OCI-LY7 (cell line): ENCODE measurements at regions not wholly inside any gene's neighbourhood (a gene's known extent, or its start where the extent isn't known, plus 50 kb on each side); places are given as distances from the start of the nearest gene placed in this dataset.

ENCODE experiments used
- BruUV-seq: library from RNA; stranded (reverse); fragments of 400-500 nt; replicated peaks from 2 replicates; lab custom pipeline; 2021; lab: Mats Ljungman, UMichigan
- CTCF ChIA-PET: fragments of 300-600 bp; sonication (Branson Sonifier 250); formaldehyde crosslinking; loops from one replicate; lab custom pipeline; 2022; ENCODE audit warnings: antibody characterized with exemption; ENCODE audit not compliant: unreplicated experiment; lab: Charles Lee
- POLR2A ChIA-PET: fragments of 300-600 bp; sonication (Branson Sonifier 250); formaldehyde crosslinking; loops from one replicate; lab custom pipeline; 2022; ENCODE audit warnings: antibody characterized with exemption; lab: Charles Lee
- DNase-seq: peaks from one replicate; pipeline ENCODE4 v3.0.0-alpha.2; 2015; ENCODE audit warnings: low spot score
- H2AFZ ChIP-seq: fragments of 200-600 bp; sonication (generic), shearing (Covaris generic); 2 replicates; pipeline ENCODE4 v1.6.1; 2014; ENCODE audit warnings: mild to moderate bottlenecking, antibody characterized with exemption, low read length, moderate library complexity
- H3K27ac ChIP-seq: fragments of 200-600 bp; sonication (generic); 2 replicates; pipeline ENCODE4 v1.5.1; 2014; ENCODE audit warnings: mixed run types, low read depth, mild to moderate bottlenecking, moderate library complexity, low read length, inconsistent platforms; ENCODE audit not compliant: poor library complexity, severe bottlenecking
- H3K36me3 ChIP-seq: fragments of 200-600 bp; sonication (generic); 2 replicates; pipeline ENCODE4 v1.6.1; 2014; ENCODE audit warnings: mild to moderate bottlenecking, antibody characterized with exemption, low read length, moderate library complexity, mixed read lengths; ENCODE audit not compliant: insufficient read depth
- H3K4me1 ChIP-seq: fragments of 200-600 bp; sonication (generic); 2 replicates; pipeline ENCODE4 v1.5.1; 2014; ENCODE audit warnings: mild to moderate bottlenecking, low read length; ENCODE audit not compliant: insufficient read depth, poor library complexity, severe bottlenecking
- H3K4me2 ChIP-seq: fragments of 200-600 bp; sonication (generic); 2 replicates; pipeline ENCODE4 v1.6.1; 2014; ENCODE audit warnings: mild to moderate bottlenecking, low read length
- H3K4me3 ChIP-seq: fragments of 200-600 bp; sonication (generic); 2 replicates; pipeline ENCODE4 v1.5.1; 2014; ENCODE audit warnings: mild to moderate bottlenecking, low read depth, low read length; ENCODE audit not compliant: poor library complexity, severe bottlenecking
- H3K79me2 ChIP-seq: fragments of 200-600 bp; sonication (generic); 2 replicates; pipeline ENCODE4 v1.6.1; 2016; ENCODE audit warnings: low read depth, mild to moderate bottlenecking, low read length, moderate library complexity, mixed read lengths; ENCODE audit not compliant: insufficient read depth
- H3K9me2 ChIP-seq: fragments of 200-600 bp; sonication (generic); 2 replicates; pipeline ENCODE4 v1.6.1; 2016; ENCODE audit warnings: mild to moderate bottlenecking, low read length, mixed read lengths; ENCODE audit not compliant: insufficient read depth
- H3K9me3 ChIP-seq: fragments of 200-600 bp; sonication (generic); 2 replicates; pipeline ENCODE4 v1.6.1; 2014; ENCODE audit warnings: mild to moderate bottlenecking, mixed run types, low read length, mixed read lengths
- H4K20me1 ChIP-seq: fragments of 200-600 bp; sonication (generic); 2 replicates; pipeline ENCODE4 v1.6.1; 2014; ENCODE audit warnings: mild to moderate bottlenecking, antibody characterized with exemption, low read length, moderate library complexity, mixed read lengths; ENCODE audit not compliant: insufficient read depth
- CTCF ChIP-seq: fragments of 200-600 bp; sonication (generic); conservative IDR thresholded peaks from 2 replicates; pipeline ENCODE4 v1.5.1; 2014; ENCODE audit warnings: mild to moderate bottlenecking, antibody characterized with exemption, low read length, moderate library complexity, mixed read lengths
- EZH2phosphoT487 ChIP-seq: fragments of 200-600 bp; sonication (generic); IDR thresholded peaks from 2 replicates; pipeline ENCODE4 v1.6.1; 2018; ENCODE audit warnings: low read depth, borderline replicate concordance, mild to moderate bottlenecking, mixed run types, antibody characterized with exemption, low read length, moderate library complexity, mixed read lengths
- intact Hi-C: fragments of 100-400 bp; cut with micrococcal nuclease; formaldehyde crosslinking; loops from one replicate; pipeline ENCODE4 v1.10.0; 2022; ENCODE audit not compliant: unreplicated experiment

GRCh38 chr16:56097306-56097705 is 94.0 kb upstream of the GNAO1 start:
- Histone ChIP-seq H3K4me3 (no peak overlapping the region), H3K36me3 (no peaks in the 10 kb centered on the region), H3K9me3 (no peaks in the 10 kb centered on the region), H3K27ac (no peak overlapping the region), H3K4me1 (no peaks in the 10 kb centered on the region), H4K20me1 (no peaks in the 10 kb centered on the region), H3K4me2 (no peak overlapping the region), H3K9me2 (no peaks in the 10 kb centered on the region), H2AFZ (no peak overlapping the region), H3K79me2 (no peaks in the 10 kb centered on the region)
- CTCF ChIA-PET = no interaction called here
- TF ChIP-seq CTCF (no peak), EZH2phosphoT487 (no peak)
- no peak for DNase-seq
- intact Hi-C loops = no loop called here
- BruUV-seq = no TSS peak
- POLR2A ChIA-PET = no interaction called here

DNA sequence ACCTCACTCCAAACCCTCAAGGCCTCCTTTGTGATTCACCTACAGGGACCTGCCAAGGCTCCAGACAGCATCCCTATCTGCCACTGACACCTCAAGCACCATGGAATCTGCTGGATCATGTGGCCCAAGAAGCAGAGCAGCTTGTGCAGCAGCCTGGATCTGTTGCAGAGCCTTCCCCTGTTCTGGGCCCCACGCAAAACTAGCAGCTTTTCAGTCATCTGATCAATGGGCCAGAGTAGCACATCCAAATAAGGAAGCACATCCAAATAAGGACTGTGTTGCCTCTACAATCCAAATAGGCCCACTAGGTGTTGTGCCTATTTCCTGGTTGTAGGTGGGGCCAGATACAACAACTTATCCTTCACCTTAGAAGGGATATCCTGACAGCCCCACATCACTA is 97.1 kb upstream of the GNAO1 start:
- no peaks in the 10 kb centered on the region for H3K4me1 ChIP-seq
- no peak overlapping the region for H3K4me3 ChIP-seq
- H4K20me1 ChIP-seq = no peaks in the 10 kb centered on the region
- intact Hi-C loops = no loop called here
- ChIA-PET CTCF (no interaction called here), POLR2A (no interaction called here)
- BruUV-seq = no TSS peak
- no peaks in the 10 kb centered on the region for H3K79me2 ChIP-seq
- H3K9me2 ChIP-seq = no peaks in the 10 kb centered on the region
- no peak for DNase-seq
- no peaks in the 10 kb centered on the region for H3K9me3 ChIP-seq
- TF ChIP-seq EZH2phosphoT487 (no peak), CTCF (no peak)
- no peak overlapping the region for H3K27ac ChIP-seq
- no peak overlapping the region for H3K4me2 ChIP-seq
- no peaks in the 10 kb centered on the region for H3K36me3 ChIP-seq
- no peak overlapping the region for H2AFZ ChIP-seq

DNA sequence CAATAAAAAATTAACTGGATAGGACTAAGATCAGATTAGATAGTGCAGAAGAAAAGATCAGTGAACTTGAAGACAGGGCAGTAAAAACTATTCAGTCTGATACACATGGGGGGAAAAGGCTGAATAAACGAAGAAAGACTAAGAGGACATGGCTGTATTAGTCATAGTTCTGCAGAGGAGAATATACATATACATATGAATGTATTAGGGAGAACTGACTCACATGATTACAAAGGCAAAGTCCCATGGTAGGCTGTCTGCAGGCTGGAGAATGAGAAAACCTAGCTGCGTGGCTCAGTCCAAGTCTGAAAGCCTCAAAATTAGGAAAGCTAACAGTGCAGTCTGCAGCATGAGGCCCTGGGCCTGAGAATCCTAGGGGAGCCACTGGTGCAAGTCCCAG is 98.2 kb upstream of the GNAO1 start:
- no TSS peak for BruUV-seq
- POLR2A ChIA-PET = interaction anchor here (0.5 to 0.9 kb wide), 2 partner anchors 22 to 115 kb away, joined by 3 to 6 read pairs; no protein-coding TSS in a partner anchor
- H4K20me1 ChIP-seq = no peaks in the 10 kb centered on the region

More for the DNA sequence above, 98.2 kb upstream of the GNAO1 start:
- Histone ChIP-seq H3K27ac (no peak overlapping the region), H3K9me2 (no peaks in the 10 kb centered on the region), H3K9me3 (no peaks in the 10 kb centered on the region), H3K79me2 (no peaks in the 10 kb centered on the region), H2AFZ (no peak overlapping the region), H3K36me3 (no peaks in the 10 kb centered on the region), H3K4me1 (no peaks in the 10 kb centered on the region), H3K4me3 (no peak overlapping the region), H3K4me2 (no peak overlapping the region)
- TF ChIP-seq CTCF = no peak
- no peak for TF ChIP-seq EZH2phosphoT487
- DNase-seq = no peak
- intact Hi-C loops = no loop called here
- CTCF ChIA-PET = no interaction called here
